H1 (cell line): ENCODE measurements at regions not wholly inside any gene's neighbourhood (a gene's known extent, or its start where the extent isn't known, plus 50 kb on each side); places are given as distances from the start of the nearest gene placed in this dataset.

ENCODE experiments used
- CTCF ChIA-PET: fragments of 300-600 bp; sonication (Branson Sonifier 250); formaldehyde crosslinking; loops from one replicate; lab custom pipeline; 2021; ENCODE audit not compliant: partially characterized antibody; lab: Charles Lee
- POLR2A ChIA-PET: fragments of 300-600 bp; sonication (Branson Sonifier 250); formaldehyde crosslinking; loops from one replicate; lab custom pipeline; 2021; ENCODE audit warnings: inconsistent platforms; ENCODE audit not compliant: partially characterized antibody; lab: Charles Lee
- DNase-seq, 2 experiments: peaks; one replicate each; pipeline versions ENCODE4 v3.0.0 to v3.0.0-alpha.2; 2010 to 2022; ENCODE audit warnings: low spot score in 2 of 2, low read depth in 1 of 2, mixed read lengths in 1 of 2
- FAIRE-seq: peaks from 2 replicates; lab custom pipeline; 2011; peaks lifted over from hg19 to GRCh38; lab: Jason Lieb, UNC
- H2AFZ ChIP-seq: 2 replicates; pipeline ENCODE4 v1.8.1; 2012; ENCODE audit warnings: low read length, inconsistent platforms
- H2AK5ac ChIP-seq: 2 replicates; pipeline ENCODE4 v1.6.1; 2013; ENCODE audit warnings: low read depth, low read length
- H2BK120ac ChIP-seq: replicated peaks from 2 replicates; pipeline ENCODE3; 2013; ENCODE audit warnings: low read depth, low read length, inconsistent platforms
- H2BK12ac ChIP-seq: 2 replicates; pipeline ENCODE4 v1.6.1; 2013; ENCODE audit warnings: low read depth, low read length
- H2BK15ac ChIP-seq: 2 replicates; pipeline ENCODE4 v1.6.1; 2013; ENCODE audit warnings: low read length
- H2BK20ac ChIP-seq: 2 replicates; pipeline ENCODE4 v1.6.1; 2013; ENCODE audit warnings: low read length
- H2BK5ac ChIP-seq: 2 replicates; pipeline ENCODE4 v1.6.1; 2013; ENCODE audit warnings: low read depth, low read length
- H3K14ac ChIP-seq: 2 replicates; pipeline ENCODE4 v1.6.1; 2013; ENCODE audit warnings: inconsistent platforms; ENCODE audit not compliant: insufficient read length
- H3K18ac ChIP-seq: 2 replicates; pipeline ENCODE4 v1.6.1; 2013; ENCODE audit warnings: low read length; ENCODE audit errors: extremely low read depth
- H3K23ac ChIP-seq: 2 replicates; pipeline ENCODE4 v1.6.1; 2013; ENCODE audit warnings: inconsistent platforms; ENCODE audit not compliant: insufficient read length
- H3K23me2 ChIP-seq: 2 replicates; pipeline ENCODE4 v1.6.1; 2013; ENCODE audit warnings: low read depth, low read length
- H3K27ac ChIP-seq: 2 replicates; pipeline ENCODE4 v1.6.1; 2011; ENCODE audit warnings: low read depth, low read length, inconsistent platforms
- H3K27me3 ChIP-seq, 4 experiments: replicated peaks in 1 of 4; 1 replicate in 1 of 4; 2 replicates in 3 of 4; pipeline versions ENCODE4 v1.6.1 to v1.8.1; 2011 to 2013; ENCODE audit warnings: low read length in 3 of 4, mild to moderate bottlenecking in 3 of 4, inconsistent platforms in 2 of 4, mixed read lengths in 2 of 4, moderate library complexity in 1 of 4; ENCODE audit not compliant: control insufficient read depth in 3 of 4, insufficient read depth in 3 of 4; ENCODE audit errors: extremely low read depth in 1 of 4
- H3K36me3 ChIP-seq, 4 experiments: 2 replicates each; pipeline versions ENCODE4 v1.6.1 to v1.8.1; 2011 to 2013; ENCODE audit warnings: mild to moderate bottlenecking in 4 of 4, low read length in 3 of 4, moderate library complexity in 2 of 4, control low read depth in 1 of 4, inconsistent platforms in 1 of 4; ENCODE audit not compliant: insufficient read depth in 4 of 4, control insufficient read depth in 2 of 4
- H3K4ac ChIP-seq: replicated peaks from 2 replicates; pipeline ENCODE3; 2013; ENCODE audit warnings: low read length, low read depth, mixed read lengths, inconsistent platforms; ENCODE audit not compliant: insufficient read length
- H3K4me1 ChIP-seq, 4 experiments: replicated peaks in 1 of 4; 1 replicate in 1 of 4; 2 replicates in 3 of 4; pipeline versions ENCODE4 v1.6.1 to v1.8.1; 2011 to 2013; ENCODE audit warnings: low read length in 3 of 4, inconsistent platforms in 2 of 4, mixed read lengths in 1 of 4; ENCODE audit not compliant: insufficient read depth in 4 of 4, control insufficient read depth in 3 of 4
- H3K4me2 ChIP-seq, 2 experiments: 2 replicates each; pipeline versions ENCODE4 v1.6.1 to v1.8.1; 2011 to 2013; ENCODE audit warnings: low read depth in 2 of 2, low read length in 2 of 2, control low read depth in 1 of 2, inconsistent platforms in 1 of 2, mild to moderate bottlenecking in 1 of 2; ENCODE audit not compliant: insufficient read depth in 1 of 2
- H3K4me3 ChIP-seq, 4 experiments: fragments of 200-600, 300-600 bp in 1 of 4; sonication (generic), shearing (Covaris generic), sonication (Bioruptor Twin) in 1 of 4; 2 replicates each; pipeline versions ENCODE4 v1.5.1 to v1.8.1; 2011 to 2016; ENCODE audit warnings: low read length in 4 of 4, low read depth in 3 of 4, control low read depth in 2 of 4, inconsistent platforms in 2 of 4, mild to moderate bottlenecking in 2 of 4, mixed read lengths in 1 of 4, moderate library complexity in 1 of 4; ENCODE audit not compliant: insufficient read depth in 2 of 4; ENCODE audit errors: extremely low read depth in 1 of 4
- H3K56ac ChIP-seq: replicated peaks from 2 replicates; pipeline ENCODE3; 2013; ENCODE audit warnings: low read depth, mild to moderate bottlenecking, mixed read lengths, low read length, inconsistent platforms; ENCODE audit not compliant: insufficient read length
- H3K79me1 ChIP-seq: 2 replicates; pipeline ENCODE4 v1.6.1; 2013; ENCODE audit warnings: low read depth, low read length, control low read depth
- H3K79me2 ChIP-seq, 2 experiments: 2 replicates each; pipeline versions ENCODE4 v1.6.1 to v1.8.1; 2012 to 2013; ENCODE audit warnings: low read length in 2 of 2, mild to moderate bottlenecking in 2 of 2, inconsistent platforms in 1 of 2; ENCODE audit not compliant: insufficient read depth in 2 of 2, control insufficient read depth in 1 of 2
- H3K9ac ChIP-seq, 4 experiments: replicated peaks in 1 of 4; 1 replicate in 1 of 4; 2 replicates in 3 of 4; pipeline versions ENCODE4 v1.6.1 to v1.8.1; 2011 to 2013; ENCODE audit warnings: low read depth in 3 of 4, low read length in 3 of 4, control low read depth in 2 of 4, mild to moderate bottlenecking in 2 of 4, moderate library complexity in 2 of 4, inconsistent platforms in 1 of 4; ENCODE audit errors: extremely low read depth in 1 of 4
- H3K9me3 ChIP-seq, 2 experiments: 2 replicates each; pipeline versions ENCODE4 v1.6.1 to v1.8.1; 2012 to 2013; ENCODE audit warnings: mild to moderate bottlenecking in 2 of 2, moderate library complexity in 2 of 2, control low read depth in 1 of 2, inconsistent platforms in 1 of 2, low read depth in 1 of 2, low read length in 1 of 2, mixed read lengths in 1 of 2; ENCODE audit not compliant: insufficient read depth in 2 of 2
- H4K20me1 ChIP-seq, 2 experiments: replicated peaks in 1 of 2; 2 replicates each; pipeline versions ENCODE3 to v1.8.1; 2011 to 2013; ENCODE audit warnings: inconsistent platforms in 2 of 2, low read length in 2 of 2, mild to moderate bottlenecking in 1 of 2; ENCODE audit not compliant: insufficient read depth in 2 of 2, control insufficient read depth in 1 of 2
- H4K5ac ChIP-seq: 2 replicates; pipeline ENCODE4 v1.6.1; 2013; ENCODE audit warnings: low read length, low read depth, mixed read lengths, inconsistent platforms; ENCODE audit not compliant: insufficient read length
- H4K8ac ChIP-seq: 2 replicates; pipeline ENCODE4 v1.8.0; 2013; ENCODE audit warnings: mild to moderate bottlenecking, moderate library complexity, low read length, inconsistent platforms; ENCODE audit not compliant: insufficient read depth; ENCODE audit errors: extremely low read depth
- H4K91ac ChIP-seq: replicated peaks from 2 replicates; pipeline ENCODE3; 2013; ENCODE audit warnings: low read length, mixed read lengths, inconsistent platforms; ENCODE audit not compliant: insufficient read length
- CTBP2 ChIP-seq: IDR thresholded peaks from 2 replicates; pipeline ENCODE4 v1.7.0; 2011; ENCODE audit warnings: borderline replicate concordance, mild to moderate bottlenecking, moderate library complexity, mixed read lengths, low read length; ENCODE audit not compliant: insufficient read depth, insufficient read length
- RFX5 ChIP-seq: IDR thresholded peaks from 2 replicates; pipeline ENCODE4 v1.6.1; 2011; ENCODE audit warnings: low read depth, low read length, improper control_type of control experiment, borderline replicate concordance
- SRF ChIP-seq: IDR thresholded peaks from 2 replicates; pipeline ENCODE4 v1.6.1; 2011; ENCODE audit warnings: mild to moderate bottlenecking, low read depth, low read length, moderate library complexity
- YY1 ChIP-seq: IDR thresholded peaks from 2 replicates; pipeline ENCODE4 v1.6.1; 2011; ENCODE audit warnings: low read depth, mild to moderate bottlenecking, low read length
- WGBS, 2 experiments: shearing (Covaris generic) in 1 of 2; methylation state at CpG; one replicate each; pipeline versions ENCODE4 v1.1.6 to v1.1.7; 2013 to 2015; ENCODE audit warnings: low lambda C conversion rate in 2 of 2, mixed read lengths in 2 of 2, inconsistent platforms in 1 of 2, low coverage in 1 of 2, missing lambda C conversion rate in 1 of 2; ENCODE audit not compliant: insufficient replicate concordance in 2 of 2, insufficient coverage in 1 of 2, insufficient read length in 1 of 2; ENCODE audit errors: extremely low coverage in 1 of 2, missing lambda C conversion rate in 1 of 2; 5-methylcytosine and 5-hydroxymethylcytosine counted together
- TF ChIP-seq, protein P1 (sequence below): IDR thresholded peaks from 2 replicates; pipeline ENCODE4 v1.6.1; 2011; ENCODE audit warnings: low read length, improper control_type of control experiment

DNA sequence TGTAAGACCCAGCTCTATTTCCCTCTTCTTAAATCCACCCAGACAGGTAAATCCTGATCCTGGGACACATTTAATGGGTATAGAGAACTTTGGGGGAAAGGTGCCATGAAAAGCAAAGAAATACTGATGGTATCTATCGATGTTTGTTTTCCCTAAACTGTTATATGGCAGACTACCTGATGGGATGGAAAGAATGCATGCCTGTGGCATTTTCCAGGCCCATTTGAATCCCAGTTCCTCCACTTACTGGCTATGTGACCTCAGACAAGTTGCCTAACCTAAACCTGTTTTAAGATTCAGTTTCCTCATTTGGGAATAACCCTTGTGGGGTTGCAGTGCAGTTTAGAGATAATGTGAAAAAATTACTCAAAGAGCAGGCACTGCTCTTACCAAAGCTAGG, 404.5 kb downstream of the FUT8 start:
- 87% methylated on average over 1 of the region's 1 CpG; no CpG with 5 or more reads in 1 of the 2 experiments for WGBS, 2 experiments
- Histone ChIP-seq H3K14ac (no peak overlapping the region), H3K9me3 (no peaks in the 10 kb centered on the region), H3K4me1 (peaks cover 3 to 13% (median 8%) of the 10 kb centered on the region in 4 experiments; a peak in 6 of 7 replicates), H4K5ac (no peak overlapping the region), H4K8ac (no peak overlapping the region; the same call in 1 of the 2 replicates), H4K20me1 (peaks cover 0 to 9% of the 10 kb centered on the region in 2 experiments), H3K56ac (no peak overlapping the region), H3K4me2 (no peak overlapping the region), H3K36me3 (no peaks in the 10 kb centered on the region; a peak in 1 of 8 replicates), H3K23me2 (peaks cover 19% of the 10 kb centered on the region), H2BK120ac (no peak overlapping the region), H3K79me1 (peaks cover 5% of the 10 kb centered on the region; the same call in 1 of the 2 replicates), H2BK20ac (peak overlapping the region; percentile 49; the same call in 1 of the 2 replicates), H2BK15ac (peak overlapping the region; percentile 95; the same call in 1 of the 2 replicates), H3K18ac (no peak overlapping the region), H3K4me3 (no peak overlapping the region), H3K27ac (no peak overlapping the region), H3K79me2 (no peaks in the 10 kb centered on the region; a peak in 1 of 4 replicates), H3K23ac (no peak overlapping the region), H2BK5ac (0 out of 2 replicates have a peak overlapping the region, but pooled peaks have one; percentile 13), H3K9ac (no peak overlapping the region), H2AK5ac (0 out of 2 replicates have a peak overlapping the region, but pooled peaks have one; percentile 99), H3K4ac (no peak overlapping the region), H4K91ac (no peak overlapping the region), H2AFZ (no peak overlapping the region), H3K27me3 (no peaks in the 10 kb centered on the region; a peak in 1 of 7 replicates), H2BK12ac (0 out of 2 replicates have a peak overlapping the region, but pooled peaks have one; percentile 89)
- POLR2A ChIA-PET, result no interaction called here
- CTCF ChIA-PET, result interaction anchor here (1.7 to 2.4 kb wide), 2 partner anchors 7 to 13 kb away, joined by 4 to 21 read pairs; no protein-coding TSS in a partner anchor
- FAIRE-seq (no peak), DNase-seq (no peak)
- TF ChIP-seq RFX5 (no peak), YY1 (no peak), SRF (no peak), CTBP2 (no peak)
- TF ChIP-seq, protein P1, sequence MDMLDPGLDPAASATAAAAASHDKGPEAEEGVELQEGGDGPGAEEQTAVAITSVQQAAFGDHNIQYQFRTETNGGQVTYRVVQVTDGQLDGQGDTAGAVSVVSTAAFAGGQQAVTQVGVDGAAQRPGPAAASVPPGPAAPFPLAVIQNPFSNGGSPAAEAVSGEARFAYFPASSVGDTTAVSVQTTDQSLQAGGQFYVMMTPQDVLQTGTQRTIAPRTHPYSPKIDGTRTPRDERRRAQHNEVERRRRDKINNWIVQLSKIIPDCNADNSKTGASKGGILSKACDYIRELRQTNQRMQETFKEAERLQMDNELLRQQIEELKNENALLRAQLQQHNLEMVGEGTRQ, result no peak
